Spleen (tissue), 11 donors: ENCODE measurements at regions not wholly inside any gene's neighbourhood (a gene's known extent, or its start where the extent isn't known, plus 50 kb on each side); places are given as distances from the start of the nearest gene placed in this dataset.
A peak's percentile ranks its signal among the peaks of the same experiment; 100 is the strongest.

Experiments
- DNase-seq: peaks from one replicate; pipeline ENCODE4 v3.0.0-alpha.2; 2020
- H3K27ac ChIP-seq, 8 donors: fragments of 200-600 bp; sonication (generic) in 7 of 8; 1 replicate in 4 of 8; 2 replicates in 4 of 8; pipeline versions ENCODE4 v1.5.0 to v1.8.0; 2016 to 2021; ENCODE audit warnings: inconsistent platforms in 4 of 8, mild to moderate bottlenecking in 4 of 8, moderate library complexity in 1 of 8
- H3K27me3 ChIP-seq, 7 donors: fragments of 200-600 bp; sonication (generic) in 6 of 7; replicated peaks in 1 of 7; 1 replicate in 4 of 7; 2 replicates in 3 of 7; pipeline versions ENCODE4 v1.5.0 to v1.8.0; 2016 to 2021; ENCODE audit warnings: inconsistent platforms in 3 of 7, mild to moderate bottlenecking in 1 of 7
- H3K36me3 ChIP-seq, 6 donors: fragments of 200-600 bp; sonication (generic) in 5 of 6; 1 replicate in 4 of 6; 2 replicates in 2 of 6; pipeline versions ENCODE4 v1.5.0 to v1.8.0; 2016 to 2021; ENCODE audit warnings: inconsistent platforms in 2 of 6
- H3K4me1 ChIP-seq, 6 donors: fragments of 200-600 bp; sonication (generic) in 5 of 6; 1 replicate in 3 of 6; 2 replicates in 3 of 6; pipeline versions ENCODE4 v1.5.0 to v1.8.0; 2016 to 2021; ENCODE audit warnings: inconsistent platforms in 3 of 6
- H3K4me3 ChIP-seq, 8 donors: fragments of 200-600 bp; sonication (generic) in 7 of 8; 1 replicate in 4 of 8; 2 replicates in 4 of 8; pipeline versions ENCODE4 v1.5.0 to v1.8.0; 2016 to 2021; ENCODE audit warnings: inconsistent platforms in 4 of 8, mild to moderate bottlenecking in 4 of 8, moderate library complexity in 2 of 8
- H3K9me3 ChIP-seq, 8 donors: fragments of 200-600 bp; sonication (generic) in 7 of 8; 1 replicate in 4 of 8; 2 replicates in 4 of 8; pipeline versions ENCODE4 v1.5.0 to v1.8.0; 2016 to 2021; ENCODE audit warnings: inconsistent platforms in 4 of 8
- POLR2A ChIP-seq, 3 donors: fragments of 450-650 bp; IDR thresholded peaks; one replicate each; pipeline ENCODE4 v1.5.1; 2017; ENCODE audit warnings: antibody characterized with exemption in 3 of 3, mild to moderate bottlenecking in 1 of 3
- POLR2AphosphoS5 ChIP-seq, 3 donors: sonication (generic); formaldehyde crosslinking; IDR thresholded peaks; one replicate each; pipeline ENCODE4 v1.5.1; 2017; ENCODE audit warnings: antibody characterized with exemption in 3 of 3
- whole genome bisulfite sequencing, 5 donors: extraction: QIAGEN DNeasy Blood & Tissue Kit in 3 of 5; methylation state at CpG; one replicate each; pipeline versions ENCODE4 v1.1.5 to v1.1.7; 2013 to 2018; 5-methylcytosine and 5-hydroxymethylcytosine counted together
- intact Hi-C: fragments of 100-400 bp; cut with DNase I; formaldehyde crosslinking; loops from one replicate; pipeline ENCODE4 v1.15.0; 2023; ENCODE audit warnings: low total_unique reads
- TF ChIP-seq, protein P1 (sequence below), 11 experiments: fragments of 200-600 bp in 7 of 11; fragments of 450-650 bp in 4 of 11; sonication (generic) in 4 of 11; IDR thresholded peaks in 8 of 11; conservative IDR thresholded peaks in 3 of 11; 1 replicate in 7 of 11; 2 replicates in 4 of 11; pipeline versions ENCODE4 v1.4.0 to v1.8.0; 2016 to 2021; ENCODE audit warnings: antibody characterized with exemption in 11 of 11, inconsistent platforms in 4 of 11, mild to moderate bottlenecking in 1 of 11
- donor health status: healthy with polysubstance abuse.
- donor health status: DM: no; HTN: no; CAD: no; lungs with moderate emphysema.
- donor health status: DM: no; HTN: no; CAD: no.
- donor health status: Bipolar disorder and iron deficiency.
- donor health status: healthy.
- donor health status: DM: no; HTN: no; CAD: no.
- donor health status: DM: yes; HTN: yes; CAD: no.

DNA sequence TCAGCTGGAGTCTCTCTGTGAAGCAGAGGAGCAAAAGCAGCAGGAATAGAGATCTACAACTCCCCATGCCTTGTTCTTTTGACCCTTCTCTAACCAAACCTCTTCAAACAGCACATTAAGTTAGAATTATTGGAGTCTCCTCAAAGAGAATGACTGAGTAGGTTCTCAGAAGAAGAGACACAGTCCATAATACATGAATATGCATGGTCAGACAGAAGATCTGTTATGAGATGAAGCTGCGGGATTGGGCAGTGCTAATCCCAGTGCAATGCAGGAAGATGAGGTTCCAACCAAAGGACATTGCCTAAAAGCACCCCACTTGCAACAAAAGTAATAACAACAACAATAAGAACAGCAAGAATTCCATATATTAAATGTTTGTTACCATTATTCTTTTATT, 887.9 kb upstream of the TENM4 start:
- 90 to 100% (median 94%) methylated on average over 1 of the region's 1 CpG for whole genome bisulfite sequencing, 5 donors
- Histone ChIP-seq H3K27me3 (no peaks in the 10 kb centered on the region), H3K9me3 (peaks cover 0 to 6% (median 0%) of the 10 kb centered on the region in 8 donors), H3K4me3 (no peak overlapping the region), H3K36me3 (no peaks in the 10 kb centered on the region), H3K4me1 (no peaks in the 10 kb centered on the region), H3K27ac (no peak overlapping the region)
- no peak for TF ChIP-seq POLR2A (IDR thresholded peaks at IDR 0.05)
- TF ChIP-seq, protein P1, sequence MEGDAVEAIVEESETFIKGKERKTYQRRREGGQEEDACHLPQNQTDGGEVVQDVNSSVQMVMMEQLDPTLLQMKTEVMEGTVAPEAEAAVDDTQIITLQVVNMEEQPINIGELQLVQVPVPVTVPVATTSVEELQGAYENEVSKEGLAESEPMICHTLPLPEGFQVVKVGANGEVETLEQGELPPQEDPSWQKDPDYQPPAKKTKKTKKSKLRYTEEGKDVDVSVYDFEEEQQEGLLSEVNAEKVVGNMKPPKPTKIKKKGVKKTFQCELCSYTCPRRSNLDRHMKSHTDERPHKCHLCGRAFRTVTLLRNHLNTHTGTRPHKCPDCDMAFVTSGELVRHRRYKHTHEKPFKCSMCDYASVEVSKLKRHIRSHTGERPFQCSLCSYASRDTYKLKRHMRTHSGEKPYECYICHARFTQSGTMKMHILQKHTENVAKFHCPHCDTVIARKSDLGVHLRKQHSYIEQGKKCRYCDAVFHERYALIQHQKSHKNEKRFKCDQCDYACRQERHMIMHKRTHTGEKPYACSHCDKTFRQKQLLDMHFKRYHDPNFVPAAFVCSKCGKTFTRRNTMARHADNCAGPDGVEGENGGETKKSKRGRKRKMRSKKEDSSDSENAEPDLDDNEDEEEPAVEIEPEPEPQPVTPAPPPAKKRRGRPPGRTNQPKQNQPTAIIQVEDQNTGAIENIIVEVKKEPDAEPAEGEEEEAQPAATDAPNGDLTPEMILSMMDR (IDR thresholded peaks at IDR 0.05 in 8 of 11, conservative IDR thresholded peaks at IDR 0.05 in 3 of 11) = no peak
- no peak for DNase-seq
- intact Hi-C loops = no loop called here

DNA sequence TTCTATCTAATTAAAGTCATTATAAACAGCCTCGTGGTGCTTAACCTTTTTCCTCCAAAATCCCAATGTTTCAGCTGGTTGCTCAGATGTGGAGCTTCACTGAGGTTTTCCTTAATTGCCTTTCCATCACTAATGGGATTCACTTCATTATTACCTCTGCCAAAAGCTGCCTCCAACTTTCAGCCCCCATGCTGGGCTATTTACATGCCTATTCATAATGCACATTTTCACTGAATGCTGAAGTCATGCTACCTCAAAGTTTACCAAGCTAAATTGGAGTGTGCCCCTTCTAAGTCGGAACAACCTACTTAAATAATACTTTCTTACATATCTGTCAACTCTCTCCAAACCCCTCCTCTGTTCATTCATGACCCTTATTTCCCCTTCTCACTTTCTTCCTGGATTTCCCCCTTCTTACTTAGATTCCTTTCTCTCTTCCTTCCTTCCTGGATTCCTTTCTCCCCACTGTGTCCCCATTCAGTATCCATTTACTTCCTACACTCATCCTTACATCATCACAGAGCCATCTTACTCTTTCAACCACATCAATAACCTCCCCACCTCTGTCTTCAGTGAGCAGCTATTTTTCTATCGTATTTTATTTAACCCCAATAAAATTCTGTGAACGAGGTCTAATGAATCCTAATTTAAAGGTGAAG, 887.3 kb upstream of the TENM4 start:
- DNase-seq = no peak
- Histone ChIP-seq H3K9me3 (peaks cover 0 to 5% (median 0%) of the 10 kb centered on the region in 8 donors), H3K36me3 (no peaks in the 10 kb centered on the region), H3K4me1 (no peaks in the 10 kb centered on the region), H3K27ac (no peak overlapping the region), H3K4me3 (no peak overlapping the region), H3K27me3 (no peaks in the 10 kb centered on the region)
- WGBS, 5 donors = 56 to 75% (median 66%) methylated on average over 4 of the region's 4 CpGs
- intact Hi-C loops = no loop called here
- TF ChIP-seq, protein P1 (IDR thresholded peaks at IDR 0.05 in 8 of 11, conservative IDR thresholded peaks at IDR 0.05 in 3 of 11) = no peak
- TF ChIP-seq POLR2A (IDR thresholded peaks at IDR 0.05) (no peak), POLR2AphosphoS5 (IDR thresholded peaks at IDR 0.05) (no peak)

DNA sequence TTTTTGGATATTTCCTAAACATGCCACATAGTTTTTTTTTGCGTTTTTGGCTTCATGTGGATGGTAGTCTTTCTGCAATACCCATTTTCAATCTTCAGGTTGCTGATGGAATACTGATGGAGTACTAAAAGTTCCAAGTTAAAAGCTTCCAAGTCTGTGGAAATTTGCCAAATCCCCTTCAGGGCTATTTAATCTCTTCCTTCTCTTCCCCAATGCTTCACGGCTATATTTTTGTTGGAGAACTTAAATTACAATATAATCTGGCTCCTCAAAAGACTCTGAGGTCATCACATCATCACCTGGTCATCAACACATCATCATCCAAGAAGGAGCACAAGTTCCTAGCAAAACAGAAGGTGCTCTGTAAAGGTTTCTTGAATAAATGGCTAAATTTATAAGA, 881.0 kb upstream of the TENM4 start:
- Histone ChIP-seq H3K36me3 (no peaks in the 10 kb centered on the region), H3K27me3 (no peaks in the 10 kb centered on the region), H3K4me3 (no peak overlapping the region), H3K9me3 (no peaks in the 10 kb centered on the region), H3K4me1 (no peaks in the 10 kb centered on the region), H3K27ac (no peak overlapping the region)
- no peak for DNase-seq
- intact Hi-C loops = no loop called here
- TF ChIP-seq, protein P1 (IDR thresholded peaks at IDR 0.05 in 8 of 11, conservative IDR thresholded peaks at IDR 0.05 in 3 of 11) = no peak
- TF ChIP-seq POLR2AphosphoS5 (IDR thresholded peaks at IDR 0.05) (no peak), POLR2A (IDR thresholded peaks at IDR 0.05) (no peak)
- 57 to 75% (median 64%) methylated on average over 2 of the region's 2 CpGs for WGBS, 5 donors

DNA sequence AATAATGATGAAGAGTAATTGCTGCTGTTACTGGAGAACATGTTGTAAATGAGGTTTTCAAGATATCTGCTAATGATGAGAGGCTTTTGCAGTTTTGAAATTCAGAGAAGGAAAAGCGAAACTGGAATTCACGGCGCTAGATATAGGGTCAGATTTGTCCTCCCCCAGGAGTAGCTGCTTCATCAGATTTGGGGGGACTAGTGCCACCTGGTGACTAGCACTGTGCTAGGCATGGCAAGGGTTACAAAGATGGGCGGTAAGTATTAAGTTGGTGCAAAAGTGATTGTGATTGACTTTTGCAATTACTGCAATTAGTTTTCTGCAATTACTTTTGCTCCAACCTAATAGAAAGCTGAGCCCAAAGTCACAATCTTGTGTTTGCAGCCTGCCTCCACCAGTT, 879.9 kb upstream of the TENM4 start:
- TF ChIP-seq, protein P1 (IDR thresholded peaks at IDR 0.05 in 8 of 11, conservative IDR thresholded peaks at IDR 0.05 in 3 of 11) = no peak
- TF ChIP-seq POLR2AphosphoS5 (IDR thresholded peaks at IDR 0.05) (no peak), POLR2A (IDR thresholded peaks at IDR 0.05) (no peak)
- no peak for DNase-seq
- H3K27me3 ChIP-seq = no peaks in the 10 kb centered on the region
- no peaks in the 10 kb centered on the region for H3K4me1 ChIP-seq
- WGBS, 5 donors = 75 to 89% (median 80%) methylated on average over 4 of the region's 4 CpGs
- peak overlapping the region in 1 of 8 donors; percentile 19 for H3K4me3 ChIP-seq
- H3K27ac ChIP-seq = no peak overlapping the region
- no peaks in the 10 kb centered on the region for H3K36me3 ChIP-seq
- intact Hi-C loops = no loop called here
- H3K9me3 ChIP-seq = no peaks in the 10 kb centered on the region
